ENCODE measurements at regions not wholly inside any gene's neighbourhood (a gene's known extent, or its start where the extent isn't known, plus 50 kb on each side); places are given as distances from the start of the nearest gene placed in this dataset.
A peak's percentile ranks its signal among the peaks of the same experiment; 100 is the strongest.

DNA sequence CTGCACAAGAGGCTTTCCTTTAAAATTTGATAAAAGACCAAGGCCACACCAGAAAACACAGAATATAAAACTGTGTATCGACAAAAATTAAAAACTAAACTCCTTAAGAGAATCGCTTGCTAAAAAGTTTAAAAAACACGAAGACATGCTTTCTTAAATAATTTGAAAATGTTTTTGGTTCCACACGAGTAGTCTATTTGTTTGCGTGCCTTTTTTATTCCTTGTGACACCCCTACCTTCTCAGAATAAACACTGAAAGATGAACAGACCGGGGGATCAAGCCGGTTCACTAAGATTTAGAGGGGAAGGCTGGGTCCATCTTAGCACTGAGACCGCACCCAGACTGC is 256.4 kb upstream of the STARD13 start (continued):
- TF ChIP-seq, protein P1, sequence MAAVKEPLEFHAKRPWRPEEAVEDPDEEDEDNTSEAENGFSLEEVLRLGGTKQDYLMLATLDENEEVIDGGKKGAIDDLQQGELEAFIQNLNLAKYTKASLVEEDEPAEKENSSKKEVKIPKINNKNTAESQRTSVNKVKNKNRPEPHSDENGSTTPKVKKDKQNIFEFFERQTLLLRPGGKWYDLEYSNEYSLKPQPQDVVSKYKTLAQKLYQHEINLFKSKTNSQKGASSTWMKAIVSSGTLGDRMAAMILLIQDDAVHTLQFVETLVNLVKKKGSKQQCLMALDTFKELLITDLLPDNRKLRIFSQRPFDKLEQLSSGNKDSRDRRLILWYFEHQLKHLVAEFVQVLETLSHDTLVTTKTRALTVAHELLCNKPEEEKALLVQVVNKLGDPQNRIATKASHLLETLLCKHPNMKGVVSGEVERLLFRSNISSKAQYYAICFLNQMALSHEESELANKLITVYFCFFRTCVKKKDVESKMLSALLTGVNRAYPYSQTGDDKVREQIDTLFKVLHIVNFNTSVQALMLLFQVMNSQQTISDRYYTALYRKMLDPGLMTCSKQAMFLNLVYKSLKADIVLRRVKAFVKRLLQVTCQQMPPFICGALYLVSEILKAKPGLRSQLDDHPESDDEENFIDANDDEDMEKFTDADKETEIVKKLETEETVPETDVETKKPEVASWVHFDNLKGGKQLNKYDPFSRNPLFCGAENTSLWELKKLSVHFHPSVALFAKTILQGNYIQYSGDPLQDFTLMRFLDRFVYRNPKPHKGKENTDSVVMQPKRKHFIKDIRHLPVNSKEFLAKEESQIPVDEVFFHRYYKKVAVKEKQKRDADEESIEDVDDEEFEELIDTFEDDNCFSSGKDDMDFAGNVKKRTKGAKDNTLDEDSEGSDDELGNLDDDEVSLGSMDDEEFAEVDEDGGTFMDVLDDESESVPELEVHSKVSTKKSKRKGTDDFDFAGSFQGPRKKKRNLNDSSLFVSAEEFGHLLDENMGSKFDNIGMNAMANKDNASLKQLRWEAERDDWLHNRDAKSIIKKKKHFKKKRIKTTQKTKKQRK (IDR thresholded peaks at IDR 0.05; ENCODE audit: low read depth, low read length) = no peak
- TF ChIP-seq PAX8 (IDR thresholded peaks at IDR 0.05) = 0 out of 2 replicates have a peak, but pooled peaks have one; percentile 57

DNA sequence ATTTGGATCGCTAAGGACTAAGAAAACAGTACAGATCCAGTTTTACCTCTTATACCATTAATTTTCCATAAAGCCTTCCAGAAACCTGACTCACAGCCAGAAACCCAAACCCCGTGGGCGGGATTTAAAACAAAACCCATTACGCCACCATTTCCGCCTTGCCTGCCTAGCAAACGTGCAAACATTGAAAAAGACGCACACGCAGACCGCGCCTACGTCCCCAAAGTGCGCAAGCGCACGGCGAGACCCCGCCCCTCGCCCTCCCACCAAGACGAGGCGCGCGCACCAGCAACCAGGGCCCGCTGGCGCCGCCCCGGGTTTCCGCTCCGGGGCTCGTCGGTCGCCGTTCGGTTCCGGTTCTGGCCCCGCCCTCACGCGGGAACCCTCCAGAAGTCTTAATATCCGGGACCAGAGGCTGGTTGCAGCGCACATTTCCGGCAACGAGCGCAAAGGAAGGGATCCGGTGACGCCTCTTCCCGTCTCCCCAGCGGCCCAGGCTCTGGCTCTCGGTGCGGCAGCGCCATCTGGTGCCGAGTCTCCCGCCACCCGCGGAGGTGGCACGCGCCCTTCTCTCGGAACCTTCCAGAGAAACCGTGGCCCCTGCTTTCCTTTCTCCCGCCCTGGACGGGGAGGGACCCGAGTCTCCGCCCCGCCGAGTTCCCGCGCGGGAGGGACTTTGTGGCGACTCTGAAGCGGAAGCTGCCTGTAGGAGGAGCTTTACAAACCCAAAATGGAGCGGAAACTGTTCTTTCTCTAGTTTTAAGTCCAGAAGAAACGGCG is 256.9 kb upstream of the STARD13 start:
- SMC1A ChIA-PET (ENCODE audit: uncharacterized antibody, unreplicated experiment) = interaction anchor here (0.6 to 5.2 kb wide), 35 partner anchors 9 to 1622 kb away, joined by 3 to 134 read pairs (median 4); partner anchors contain the start of gene RFC3
- Histone ChIP-seq H3K27ac (ENCODE audit: control insufficient read depth, insufficient read depth) (peak overlapping the region; percentile 97), H3K9me3 (replicated peaks; ENCODE audit: control insufficient read depth, insufficient read depth, low read length) (peaks cover 2% of the 10 kb centered on the region; the same call in 2 of the 3 replicates), H3K36me3 (ENCODE audit: control insufficient read depth in 2 of 2, insufficient read depth in 2 of 2, low read length in 1 of 2) (no peaks in the 10 kb centered on the region), H3K4me1 (ENCODE audit: control insufficient read depth, insufficient read depth, low read length) (peaks cover 12% of the 10 kb centered on the region), H4K20me1 (ENCODE audit: control insufficient read depth, insufficient read depth) (no peaks in the 10 kb centered on the region), H2AFZ (ENCODE audit: control insufficient read depth, low read depth, low read length) (peak overlapping the region; percentile 73), H3K9ac (ENCODE audit: control insufficient read depth, insufficient read depth, low read length) (peak overlapping the region; percentile 87), H3K4me2 (ENCODE audit: control insufficient read depth, insufficient read depth) (peak overlapping the region; percentile 88), H3K27me3 (replicated peaks in 1 of 2; ENCODE audit: control insufficient read depth in 2 of 2, insufficient read depth in 2 of 2, low read length in 1 of 2) (no peaks in the 10 kb centered on the region), H3K79me2 (ENCODE audit: control insufficient read depth, insufficient read depth, low read length) (no peaks in the 10 kb centered on the region), H3K4me3 (peak overlapping the region; percentile 69)
- WGBS (ENCODE audit: insufficient coverage, insufficient replicate concordance, low lambda C conversion rate, missing lambda C conversion rate) = under 1% methylated on average over 64 of the region's 70 CpGs
- no TSS peak for BruUV-seq (replicated peaks)
- ATAC-seq (peak; percentile 90), FAIRE-seq (peak; percentile 97), DNase-seq (ENCODE audit: low read depth, low spot score) (peak; percentile 94)
- RAD21 ChIA-PET (ENCODE audit: unreplicated experiment) = interaction anchor here (0.6 to 5.2 kb wide), 59 partner anchors 9 to 1621 kb away, joined by 3 to 132 read pairs (median 4); partner anchors contain the start of genes PDS5B and RFC3
- POLR2A ChIA-PET = interaction anchor here (0.5 to 3.1 kb wide), 10 partner anchors 136 to 349 kb away, joined by 3 to 20 read pairs (median 5); no protein-coding TSS in a partner anchor
- in situ Hi-C loops (cut with MboI) = loop anchor here (5.0 to 25.0 kb wide), 5 partner anchors 335 to 1622 kb away; partner anchors contain the start of genes N4BP2L1, N4BP2L2 and PDS5B
- CTCF ChIA-PET = interaction anchor here (0.6 to 3.9 kb wide), 40 partner anchors 13 to 1621 kb away, joined by 3 to 90 read pairs (median 4); partner anchors contain the start of gene PDS5B
- intact Hi-C loops (cut with micrococcal nuclease; ENCODE audit: unreplicated experiment) = loop anchor here (1.0 to 5.0 kb wide), 13 partner anchors 137 to 1004 kb away; partner anchors contain the start of genes N4BP2L2, PDS5B and RFC3
- TF ChIP-seq SREBF2 (IDR thresholded peaks at IDR 0.05; ENCODE audit: low read length) = peak; percentile 48; the same call in 1 of the 2 replicates
- TF ChIP-seq NBN (IDR thresholded peaks at IDR 0.05) = peak; percentile 70
- peak; percentile 61; the same call in 1 of the 2 replicates for TF ChIP-seq BACH1 (IDR thresholded peaks at IDR 0.05; ENCODE audit: borderline replicate concordance)
- TF ChIP-seq, protein P2, sequence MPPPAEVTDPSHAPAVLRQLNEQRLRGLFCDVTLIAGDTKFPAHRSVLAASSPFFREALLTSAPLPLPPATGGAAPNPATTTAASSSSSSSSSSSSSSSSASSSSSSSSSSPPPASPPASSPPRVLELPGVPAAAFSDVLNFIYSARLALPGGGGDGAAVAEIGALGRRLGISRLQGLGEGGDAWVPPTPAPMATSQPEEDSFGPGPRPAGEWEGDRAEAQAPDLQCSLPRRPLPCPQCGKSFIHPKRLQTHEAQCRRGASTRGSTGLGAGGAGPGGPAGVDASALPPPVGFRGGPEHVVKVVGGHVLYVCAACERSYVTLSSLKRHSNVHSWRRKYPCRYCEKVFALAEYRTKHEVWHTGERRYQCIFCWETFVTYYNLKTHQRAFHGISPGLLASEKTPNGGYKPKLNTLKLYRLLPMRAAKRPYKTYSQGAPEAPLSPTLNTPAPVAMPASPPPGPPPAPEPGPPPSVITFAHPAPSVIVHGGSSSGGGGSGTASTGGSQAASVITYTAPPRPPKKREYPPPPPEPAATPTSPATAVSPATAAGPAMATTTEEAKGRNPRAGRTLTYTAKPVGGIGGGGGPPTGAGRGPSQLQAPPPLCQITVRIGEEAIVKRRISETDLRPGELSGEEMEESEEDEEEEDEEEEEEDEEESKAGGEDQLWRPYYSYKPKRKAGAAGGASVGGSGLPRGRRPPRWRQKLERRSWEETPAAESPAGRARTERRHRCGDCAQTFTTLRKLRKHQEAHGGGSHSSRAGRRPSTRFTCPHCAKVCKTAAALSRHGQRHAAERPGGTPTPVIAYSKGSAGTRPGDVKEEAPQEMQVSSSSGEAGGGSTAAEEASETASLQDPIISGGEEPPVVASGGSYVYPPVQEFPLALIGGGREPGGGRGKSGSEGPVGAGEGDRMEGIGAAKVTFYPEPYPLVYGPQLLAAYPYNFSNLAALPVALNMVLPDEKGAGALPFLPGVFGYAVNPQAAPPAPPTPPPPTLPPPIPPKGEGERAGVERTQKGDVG (CRISPR knock-in tag; IDR thresholded peaks at IDR 0.05) = no peak
- TF ChIP-seq PAX8 (IDR thresholded peaks at IDR 0.05) = no peak
- TF ChIP-seq ZNF622 (IDR thresholded peaks at IDR 0.05) = no peak
- TF ChIP-seq BMI1 (IDR thresholded peaks at IDR 0.05; ENCODE audit: borderline replicate concordance) = no peak
- no peak for TF ChIP-seq ZSCAN29 (IDR thresholded peaks at IDR 0.05)
- TF ChIP-seq BHLHE40 (IDR thresholded peaks at IDR 0.05; ENCODE audit: borderline replicate concordance in 1 of 2, low read depth in 2 of 2, low read length in 1 of 2) = peak; percentile 89 to 96
- peak; percentile 68 for TF ChIP-seq FOXM1 (IDR thresholded peaks at IDR 0.05; ENCODE audit: low read depth, low read length)
- TF ChIP-seq MXI1 (IDR thresholded peaks at IDR 0.05; ENCODE audit: low read depth, low read length) = no peak; the same call in 1 of the 2 replicates
- TF ChIP-seq NFYA (IDR thresholded peaks at IDR 0.05; ENCODE audit: borderline replicate concordance, low read depth, low read length) = no peak
- TF ChIP-seq NR2C1 (IDR thresholded peaks at IDR 0.05) = 0 out of 2 replicates have a peak, but pooled peaks have one; percentile 6
- no peak for TF ChIP-seq MYC (IDR thresholded peaks at IDR 0.05; ENCODE audit: insufficient read depth, insufficient read length, insufficient replicate concordance, low read length, severe bottlenecking)

Data from GM12878 (cell line).